ENCODE measurements at regions not wholly inside any gene's neighbourhood (a gene's known extent, or its start where the extent isn't known, plus 50 kb on each side); places are given as distances from the start of the nearest gene placed in this dataset.

DNA sequence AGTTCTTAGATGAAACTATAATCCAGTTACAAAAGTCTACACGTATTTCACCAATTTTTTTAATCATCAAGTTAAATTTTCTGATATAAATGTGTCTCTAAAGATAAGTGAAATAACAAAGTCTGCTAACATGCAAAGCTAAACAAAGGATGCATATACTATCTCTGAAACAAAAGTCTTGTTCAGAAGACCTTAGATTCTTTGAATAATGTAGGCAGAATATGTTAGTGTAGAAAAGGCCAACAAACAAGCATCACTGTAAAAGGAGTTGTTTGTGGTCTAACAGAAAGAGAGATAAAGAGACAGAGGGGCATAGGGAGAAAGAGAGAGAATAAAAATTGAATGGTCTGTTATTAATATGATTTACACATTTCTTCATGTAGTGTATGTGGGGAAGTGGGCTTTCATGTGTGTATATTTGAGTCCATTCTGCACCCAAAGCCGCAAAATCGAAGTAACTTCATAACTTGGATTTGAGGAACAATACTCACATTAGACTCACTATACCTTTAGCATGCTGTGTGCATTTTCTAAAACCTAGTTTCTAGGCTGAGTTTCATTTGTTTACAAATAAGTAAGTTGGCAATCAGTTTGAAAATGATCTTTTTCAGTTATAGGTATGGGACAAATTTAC is 734.8 kb upstream of the REG3G start:
- no peak for DNase-seq (ENCODE audit: low spot score)

DNA sequence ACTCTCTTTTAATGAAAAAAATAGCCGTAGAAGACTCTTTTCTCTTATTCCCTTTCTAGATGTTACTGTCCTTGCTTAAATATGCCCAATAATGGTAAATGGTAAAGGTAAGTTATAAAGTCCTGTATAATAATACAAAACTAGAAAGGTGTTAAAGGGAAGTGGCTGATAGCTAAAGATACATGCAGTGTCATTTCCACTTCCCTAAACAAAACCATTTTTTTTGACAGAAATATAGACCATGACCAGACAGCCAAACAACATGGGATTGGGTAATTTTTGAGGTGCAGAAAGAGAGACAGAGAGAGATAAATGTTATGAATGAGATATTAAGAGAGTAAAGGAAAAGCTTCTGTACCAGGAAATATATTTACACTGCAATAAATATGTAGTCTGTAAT is 731.7 kb upstream of the REG3G start:
- no peak for DNase-seq (ENCODE audit: low spot score)

DNA sequence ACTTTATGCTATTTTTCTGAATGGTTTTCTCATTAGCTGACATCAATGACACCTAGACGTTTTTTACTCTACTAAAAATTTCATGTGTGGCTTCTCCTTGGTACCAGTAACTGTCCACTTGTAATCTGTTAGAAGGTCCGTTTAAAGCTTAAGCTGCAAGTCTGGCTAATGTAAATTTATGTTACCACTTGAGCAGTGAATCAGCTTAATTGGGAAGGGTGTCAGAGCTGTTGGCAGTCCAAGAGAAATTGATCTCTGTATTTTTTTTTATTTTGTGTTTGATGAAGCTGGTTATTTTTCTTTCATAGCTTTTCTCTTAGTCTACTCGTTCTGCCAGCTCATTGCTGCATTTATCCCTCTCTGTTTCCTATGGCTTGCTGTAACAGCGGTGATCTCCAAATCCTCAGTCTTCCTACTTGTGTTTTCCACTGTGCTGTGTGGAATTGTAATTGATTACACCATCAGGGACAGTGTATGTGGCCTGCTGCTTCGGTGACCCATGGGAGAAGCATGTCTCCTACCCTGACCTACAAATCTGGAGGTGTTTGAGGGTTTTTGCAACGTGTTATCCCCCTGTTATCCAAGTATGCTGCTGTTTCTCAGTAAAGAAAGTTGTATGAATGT is 724.2 kb upstream of the REG3G start:
- no peak for DNase-seq (ENCODE audit: low spot score)

DNA sequence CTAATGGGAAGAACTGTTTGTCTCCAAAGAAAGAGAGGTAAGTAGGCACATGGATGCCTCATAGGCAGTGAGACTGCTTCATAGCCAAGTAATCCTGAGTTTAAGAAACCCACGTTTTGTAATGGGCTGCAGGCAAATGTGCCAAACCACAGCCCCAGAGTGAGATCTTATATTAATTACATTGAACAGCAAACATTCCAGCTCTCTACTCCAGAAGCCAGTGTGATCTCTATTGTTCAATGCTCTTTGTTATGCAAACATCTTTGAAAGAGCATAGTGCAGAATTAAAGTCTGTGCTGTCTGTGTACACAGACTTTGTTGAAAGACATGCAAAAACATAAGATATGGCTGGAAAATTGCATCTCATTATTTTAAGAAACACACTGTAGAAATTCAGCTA is 720.8 kb upstream of the REG3G start:
- no peak for DNase-seq (ENCODE audit: low spot score)

DNA sequence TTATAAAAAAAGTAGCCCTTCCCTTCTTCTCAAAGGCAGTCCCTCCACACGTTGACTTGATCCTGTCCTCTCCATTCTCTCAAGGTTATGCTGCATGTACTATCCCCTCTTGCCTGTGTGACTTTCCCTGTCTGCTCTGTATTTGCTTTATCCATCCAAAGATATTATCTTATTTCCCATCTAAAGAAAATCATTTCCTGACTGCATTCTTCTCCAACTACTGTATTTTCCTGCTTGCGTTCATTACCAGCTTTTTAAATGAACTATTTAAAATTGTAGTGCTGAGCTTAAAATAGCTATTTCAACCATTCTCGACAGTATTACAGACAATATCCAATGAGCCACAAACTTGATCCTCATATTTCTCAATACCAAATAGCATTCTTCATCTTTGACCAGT is 716.0 kb upstream of the REG3G start:
- DNase-seq (ENCODE audit: low spot score) = no peak

DNA sequence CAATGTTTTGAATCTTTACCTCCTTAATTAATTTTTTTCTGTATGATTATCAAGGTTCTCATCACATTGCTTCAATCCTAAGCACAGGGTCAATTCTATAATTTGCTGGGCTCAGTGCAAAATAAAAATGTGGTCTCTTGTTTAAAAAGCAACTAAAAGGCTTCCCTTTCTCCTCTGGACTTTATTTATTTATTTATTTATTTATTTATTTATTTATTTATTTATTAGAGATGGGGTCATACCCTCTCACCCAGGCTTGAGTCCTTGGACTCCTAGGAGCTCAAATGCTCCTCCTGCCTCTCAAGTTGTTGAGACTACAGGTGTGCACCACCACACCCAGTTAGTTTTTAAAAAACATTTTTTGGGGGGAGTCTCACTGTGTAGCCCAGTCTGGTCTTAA is 710.1 kb upstream of the REG3G start:
- DNase-seq (ENCODE audit: low spot score) = no peak

DNA sequence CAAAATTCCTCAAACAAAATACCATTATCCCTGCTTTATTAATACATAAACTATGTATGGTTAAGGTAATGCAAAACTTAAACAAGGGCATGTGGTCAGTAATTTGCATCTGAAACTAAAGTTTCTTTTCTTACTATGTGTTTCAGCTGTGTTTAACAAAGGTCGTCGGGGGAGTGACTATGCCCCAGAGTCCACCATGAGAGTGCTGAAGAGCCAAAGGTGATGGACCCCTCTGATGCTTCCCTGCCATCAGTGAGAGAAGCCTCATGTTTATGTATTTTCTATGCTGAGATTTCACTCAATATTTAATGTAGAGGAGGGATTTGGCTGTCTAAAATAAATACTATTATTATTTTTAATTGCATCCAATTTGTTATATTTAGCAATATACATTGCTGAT is 707.2 kb upstream of the REG3G start:
- DNase-seq (ENCODE audit: low spot score) = no peak

DNA sequence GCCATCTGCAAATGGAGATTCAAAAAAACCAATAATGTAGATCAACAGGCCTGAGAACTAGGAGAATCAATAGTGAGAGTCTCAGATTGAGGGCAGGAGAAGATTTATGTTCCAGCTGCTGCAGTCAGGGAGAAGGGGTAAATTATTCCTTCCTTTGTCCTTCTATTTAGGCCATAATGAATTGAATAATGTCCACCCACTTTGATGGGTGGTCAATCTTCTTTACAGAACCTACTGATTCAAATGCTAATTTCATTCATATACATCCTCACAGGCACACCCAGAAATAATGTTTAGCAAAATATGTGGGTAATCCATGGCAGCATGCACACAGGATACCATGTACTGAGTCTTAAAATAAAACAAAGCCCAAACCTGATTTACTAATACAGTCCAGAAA is 695.3 kb upstream of the REG3G start:
- no peak for DNase-seq (ENCODE audit: low spot score)

DNA sequence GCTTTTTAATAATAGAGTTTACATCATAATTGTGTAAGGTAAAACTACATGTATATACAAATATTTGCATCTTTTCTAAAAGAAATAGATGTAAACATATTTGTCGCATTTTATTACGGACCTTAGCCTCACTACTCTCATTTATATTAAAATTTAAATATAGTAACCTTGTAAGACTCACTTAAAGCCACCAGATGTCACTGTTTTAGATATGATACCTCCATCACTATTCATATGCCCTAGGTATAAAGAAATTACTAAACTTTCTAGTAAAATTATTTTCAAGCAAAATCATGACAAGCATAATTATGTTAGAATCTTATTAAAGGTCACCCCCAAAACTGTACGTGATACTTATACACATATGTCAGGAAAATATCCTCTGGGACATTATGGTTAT is 674.3 kb upstream of the REG3G start:
- DNase-seq (ENCODE audit: low spot score) = no peak

DNA sequence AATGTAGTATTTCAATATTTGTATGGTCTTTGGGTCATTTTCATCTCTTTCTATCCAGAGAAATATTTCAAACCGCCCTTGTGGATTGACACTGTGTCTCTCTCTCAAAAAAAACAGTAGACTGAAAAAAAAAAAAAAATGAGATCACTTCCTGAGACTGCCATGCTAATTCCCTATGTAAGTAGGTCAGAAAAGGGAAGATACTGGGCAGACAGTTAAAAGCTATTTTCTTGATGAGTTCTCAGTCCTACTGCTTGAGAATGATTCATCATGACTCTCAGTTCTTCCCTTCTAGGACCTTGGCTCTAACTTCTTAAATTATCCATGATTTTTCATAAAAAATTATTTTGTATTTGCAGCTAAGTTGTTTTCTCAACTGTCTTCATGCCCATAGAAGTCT is 672.3 kb upstream of the REG3G start:
- no peak for DNase-seq (ENCODE audit: low spot score)

DNA sequence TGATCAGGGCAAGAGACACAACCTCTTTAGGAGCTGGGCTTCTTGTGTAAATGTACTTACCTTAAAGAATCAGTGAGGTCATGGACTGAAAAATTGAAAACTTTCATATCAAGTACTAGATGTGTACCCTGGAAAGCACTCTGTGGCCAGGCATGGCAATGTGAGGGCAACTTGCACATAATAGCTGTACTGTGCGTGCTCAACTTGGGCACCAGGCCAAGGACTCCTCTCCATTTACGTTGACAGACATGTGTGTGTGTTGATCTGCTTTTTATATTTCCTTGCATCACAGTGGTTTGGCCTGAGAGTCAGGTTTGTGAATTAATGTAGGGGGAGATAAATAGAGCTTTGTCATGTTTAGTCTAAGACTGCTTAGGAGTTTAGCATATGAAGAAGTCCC is 669.5 kb upstream of the REG3G start:
- DNase-seq (ENCODE audit: low spot score) = no peak

DNA sequence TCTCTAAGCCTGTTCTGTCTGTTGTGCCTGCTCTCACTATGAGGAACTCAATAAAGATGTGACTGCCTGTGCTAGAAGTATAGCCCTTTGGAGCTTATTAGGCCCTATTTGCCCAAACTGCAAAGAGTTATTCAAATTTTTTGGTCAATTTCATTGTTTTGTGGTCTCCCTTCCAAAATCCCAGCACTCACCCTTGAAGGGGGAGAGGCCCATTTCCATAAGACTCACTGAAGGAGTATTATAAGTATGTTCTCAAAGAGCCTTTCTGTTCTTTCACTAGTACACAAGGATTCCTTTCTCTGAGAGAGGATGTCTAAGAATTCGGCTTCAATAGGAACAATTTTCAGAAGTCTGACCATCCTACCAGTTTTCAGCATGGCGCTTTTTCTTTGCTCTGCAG is 641.9 kb upstream of the REG3G start:
- DNase-seq (ENCODE audit: low spot score) = no peak

DNA sequence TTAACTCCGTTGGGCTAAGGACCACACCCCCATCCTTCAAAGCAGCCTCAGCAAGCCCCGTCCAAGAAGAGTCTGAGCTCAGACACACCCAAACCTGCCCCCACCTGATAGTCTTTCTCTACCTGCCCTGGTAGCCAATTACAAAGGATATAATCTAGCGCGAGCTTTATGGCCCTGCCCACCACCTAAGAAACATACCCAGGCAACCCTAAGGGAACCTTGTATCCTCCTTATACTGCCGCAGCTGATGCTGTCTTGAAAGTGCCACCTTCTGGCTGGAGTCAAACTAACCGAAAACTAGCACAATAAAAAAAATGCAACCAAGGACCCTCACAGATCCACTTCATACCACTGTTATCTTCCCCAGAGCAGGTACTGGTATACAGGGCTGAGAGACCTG is 628.3 kb upstream of the REG3G start:
- no peak for DNase-seq (ENCODE audit: low spot score)

DNA sequence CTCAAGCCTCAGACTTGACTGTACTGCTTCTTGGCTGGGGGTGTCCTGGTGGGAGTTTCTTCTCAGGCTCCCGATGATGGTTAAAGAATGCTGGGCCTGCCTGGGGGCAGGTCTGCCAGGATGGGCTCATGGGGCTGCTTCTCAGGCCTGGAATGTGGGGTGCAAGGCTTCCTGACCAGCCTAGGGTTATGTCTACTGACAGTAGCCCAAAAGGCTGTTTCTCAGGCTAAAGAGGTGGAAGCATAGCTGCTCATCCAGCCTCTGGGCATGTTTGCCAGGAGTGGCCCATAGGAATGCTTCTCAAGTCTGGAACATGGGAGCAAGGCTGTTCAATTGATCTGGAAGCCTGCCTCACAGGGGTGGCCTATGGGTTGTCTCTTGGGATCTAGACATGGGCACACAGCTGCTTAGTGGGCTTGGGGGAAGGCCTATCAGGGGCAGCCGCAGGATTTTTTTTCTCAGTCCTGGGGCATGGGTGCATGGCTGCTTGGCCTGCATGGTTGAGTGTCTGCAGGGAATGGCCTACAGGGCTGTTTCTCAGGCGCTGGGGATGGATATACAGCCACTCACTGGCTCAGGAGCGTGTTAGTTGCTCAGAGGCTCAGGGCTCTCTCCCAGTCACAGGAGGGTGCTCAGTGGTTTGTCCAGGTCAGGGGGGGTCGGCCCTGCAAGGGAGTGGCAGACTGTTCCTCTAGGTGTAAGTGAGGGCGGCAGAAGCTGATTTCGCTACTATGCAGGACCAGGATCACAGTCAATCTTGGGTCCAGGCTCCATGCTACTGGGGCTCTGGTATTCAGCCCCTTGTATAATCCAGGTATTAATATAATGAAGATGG is 617.3 kb upstream of the REG3G start:
- DNase-seq (ENCODE audit: low spot score) = no peak

DNA sequence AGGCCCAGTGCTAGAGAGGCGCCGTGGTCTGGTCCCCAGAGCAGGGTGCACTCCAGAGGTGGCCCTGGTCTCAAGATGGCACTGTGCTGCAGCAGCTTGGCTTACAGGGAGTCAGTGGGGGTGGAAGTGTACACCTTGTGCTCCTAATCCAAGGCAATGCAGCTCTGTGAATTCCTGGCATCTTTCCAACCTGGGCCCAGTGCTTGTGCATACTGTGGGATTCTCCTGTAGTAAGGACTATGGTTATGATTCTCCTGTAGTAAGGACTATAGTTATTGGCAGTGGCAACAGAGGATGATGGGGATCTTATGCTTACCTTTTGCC is 616.7 kb upstream of the REG3G start:
- no peak for DNase-seq (ENCODE audit: low spot score)

DNA sequence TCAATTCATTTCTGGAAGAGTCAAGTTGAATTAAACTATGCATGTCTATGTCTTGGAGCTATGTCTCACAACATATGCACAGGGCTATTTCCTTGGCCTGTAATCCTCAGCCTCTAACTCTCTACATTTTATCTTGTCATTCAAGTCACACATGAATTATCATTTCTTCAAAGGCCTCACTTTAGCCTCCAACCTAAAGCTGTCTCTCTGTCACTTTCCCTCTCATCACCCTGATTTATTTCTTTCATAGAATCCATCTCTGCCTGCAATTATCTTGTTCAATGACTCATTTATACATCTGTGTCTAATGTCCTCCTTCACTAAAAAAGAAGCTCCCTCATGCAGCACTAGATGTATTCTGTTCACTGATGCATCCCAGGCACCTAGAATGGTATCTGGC is 614.2 kb upstream of the REG3G start:
- DNase-seq (ENCODE audit: low spot score) = no peak

DNA sequence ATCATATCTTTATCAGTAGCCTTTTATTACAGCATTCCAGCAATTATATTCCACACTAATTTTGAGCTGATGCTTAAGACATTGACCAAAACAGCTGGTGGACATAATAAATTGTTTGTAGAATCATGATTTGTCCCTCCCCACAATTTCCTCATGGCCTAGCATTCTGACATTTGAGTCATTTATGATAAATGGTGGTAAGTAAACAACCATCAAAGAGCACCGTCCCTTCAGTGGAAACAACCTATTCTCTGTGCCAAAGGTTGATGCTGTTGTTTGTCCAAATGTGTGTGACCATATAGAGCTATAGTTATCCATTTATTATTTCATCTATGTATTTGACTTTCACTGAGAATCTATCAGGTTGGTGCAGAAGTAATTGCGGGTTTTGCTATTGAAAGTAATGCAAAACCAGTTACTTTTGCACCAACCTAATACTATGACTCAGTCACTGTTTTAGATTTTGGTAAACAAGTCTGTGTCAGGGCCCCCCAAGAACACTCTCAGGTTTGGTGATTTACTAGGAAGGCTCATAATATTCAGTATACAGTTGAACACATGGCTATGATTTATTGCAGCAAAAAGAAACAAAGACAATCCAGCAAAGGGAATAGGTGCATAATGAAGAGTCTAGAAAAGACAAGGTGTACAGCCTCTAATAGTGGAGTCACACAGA is 608.7 kb upstream of the REG3G start:
- no peak for DNase-seq (ENCODE audit: low spot score)

DNA sequence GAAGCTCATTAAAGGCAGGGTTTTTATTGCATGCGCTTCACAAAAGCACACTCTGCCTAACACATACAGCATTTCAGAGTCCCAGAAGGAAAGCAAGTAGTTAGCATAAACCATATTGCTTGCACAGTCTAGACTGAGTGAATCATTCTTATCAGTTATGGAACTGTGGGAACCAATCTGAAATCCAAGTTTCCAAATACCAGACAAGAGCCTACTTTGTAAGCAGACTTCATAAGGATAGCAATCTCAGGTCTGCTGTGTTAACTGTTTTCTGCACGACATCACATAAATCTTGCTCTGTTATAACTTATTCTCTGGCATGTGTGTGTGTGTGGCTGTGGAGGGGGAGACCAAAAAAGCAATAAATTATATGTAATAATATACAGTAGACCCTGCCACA is 608.1 kb upstream of the REG3G start:
- no peak for DNase-seq (ENCODE audit: low spot score)

DNA sequence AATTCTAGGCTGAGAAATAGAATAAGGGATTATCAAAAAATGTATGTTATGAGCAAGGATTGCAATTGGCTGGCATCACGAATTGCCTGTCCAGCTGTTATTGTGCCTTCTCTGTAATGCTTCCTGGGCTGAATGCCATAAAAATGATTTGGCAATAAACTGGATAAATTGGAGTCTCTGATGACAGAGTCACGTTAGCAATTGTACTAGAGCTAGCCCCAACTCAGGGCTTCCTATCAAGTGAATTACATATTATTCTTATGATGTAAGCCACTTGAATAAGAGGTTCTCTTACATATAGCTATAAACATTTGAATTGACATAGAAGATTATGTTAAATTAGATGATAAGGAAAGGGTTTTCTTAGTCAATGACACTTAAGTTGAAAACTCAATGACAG is 607.5 kb upstream of the REG3G start:
- DNase-seq (ENCODE audit: low spot score) = no peak

DNA sequence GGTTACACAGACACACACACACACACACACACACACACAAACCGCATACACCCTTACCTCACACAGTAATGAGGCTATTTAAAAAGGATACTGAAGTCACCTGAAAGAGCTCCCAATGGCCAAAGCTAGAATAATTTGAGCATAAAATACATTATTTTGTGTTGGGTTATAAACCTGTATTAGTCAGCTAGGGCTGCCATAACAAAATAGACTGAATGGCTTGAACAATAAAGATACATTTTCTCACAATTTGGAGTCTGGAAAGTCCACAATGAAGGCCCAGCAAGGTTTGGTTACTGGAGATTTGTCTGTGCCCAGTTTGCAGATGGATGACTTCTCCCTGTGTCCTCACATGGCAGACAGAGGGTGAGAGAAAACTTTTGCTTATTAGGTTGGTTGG is 605.4 kb upstream of the REG3G start:
- DNase-seq (ENCODE audit: low spot score) = no peak

DNA sequence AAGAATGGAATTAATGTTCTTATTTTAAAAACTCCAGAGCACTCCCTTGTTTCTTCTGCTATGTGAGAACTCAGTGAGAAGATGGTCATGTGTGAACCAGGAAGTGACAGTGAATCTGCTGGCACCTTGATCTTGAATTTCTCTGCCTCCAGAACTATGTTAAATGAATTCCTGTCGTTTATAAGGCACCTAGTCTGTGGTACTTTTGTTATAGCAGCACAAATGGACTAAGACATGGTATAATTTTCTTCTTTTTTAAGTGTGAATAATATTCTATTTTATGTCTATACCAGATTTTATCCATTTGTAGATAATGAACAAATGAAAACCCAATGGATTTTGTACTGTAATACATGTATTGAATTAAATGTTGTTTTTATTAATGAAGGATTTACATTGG is 601.9 kb upstream of the REG3G start:
- no peak for DNase-seq (ENCODE audit: low spot score)

DNA sequence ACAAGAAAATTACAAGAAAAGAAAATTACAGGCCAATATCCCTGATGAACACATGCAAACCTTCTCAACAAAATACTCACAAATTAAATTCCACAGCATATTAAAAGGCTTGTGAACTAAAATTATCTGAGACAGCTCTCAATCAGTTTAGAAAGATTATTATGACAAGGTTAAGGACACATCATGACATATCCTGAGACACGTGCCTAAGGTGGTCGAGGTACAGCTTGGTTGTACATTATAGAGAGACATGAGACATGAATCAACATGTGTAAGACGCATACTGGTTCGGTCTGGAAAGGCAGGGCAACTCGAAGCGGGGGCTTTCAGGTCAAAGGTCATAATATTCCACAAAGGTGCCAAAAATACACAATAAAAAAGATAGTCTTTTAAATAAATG is 598.3 kb upstream of the REG3G start:
- no peak for DNase-seq (ENCODE audit: low spot score)

DNA sequence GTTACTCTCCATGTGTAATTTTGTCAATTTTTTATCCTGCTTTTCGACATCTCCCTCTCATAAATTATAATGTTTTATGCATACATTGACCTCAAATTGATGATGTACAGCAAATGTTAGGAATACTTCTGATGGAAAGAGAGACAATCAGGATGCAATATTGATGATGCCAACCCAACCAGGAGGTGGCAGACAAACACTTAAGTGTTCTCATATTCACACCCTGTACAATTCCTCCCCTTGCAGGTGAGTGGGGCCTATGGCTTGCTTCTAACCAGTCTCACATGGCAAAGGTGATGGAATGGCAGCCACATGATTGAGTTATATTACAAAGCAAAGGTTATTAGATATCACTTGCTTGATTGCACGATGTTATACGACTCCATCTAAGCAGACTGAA is 594.3 kb upstream of the REG3G start:
- no peak for DNase-seq (ENCODE audit: low spot score)
